HG03025 (cell line): ENCODE measurements at regions not wholly inside any gene's neighbourhood (a gene's known extent, or its start where the extent isn't known, plus 50 kb on each side); places are given as distances from the start of the nearest gene placed in this dataset.
"Not testable (repeated sequence)": the region's sequence is repeated elsewhere in the genome, so short reads cannot be mapped to it uniquely, and the experiment has no call there.

ENCODE experiments used
- ATAC-seq: cut with Tn5 transposase; IDR thresholded peaks from one replicate; pipeline ENCODE4 v1.9.1; 2021; ENCODE audit warnings: mild to moderate bottlenecking, moderate library complexity; ENCODE audit not compliant: unreplicated experiment, low FRiP score

- not testable (repeated sequence) for ATAC-seq
These were observed 373.7 kb upstream of the CXADR start for GRCh38 chr21:17139159-17139558.

GRCh38 chr21:17139696-17140095 lies 373.1 kb upstream of the CXADR start:
- ATAC-seq, result no peak

DNA sequence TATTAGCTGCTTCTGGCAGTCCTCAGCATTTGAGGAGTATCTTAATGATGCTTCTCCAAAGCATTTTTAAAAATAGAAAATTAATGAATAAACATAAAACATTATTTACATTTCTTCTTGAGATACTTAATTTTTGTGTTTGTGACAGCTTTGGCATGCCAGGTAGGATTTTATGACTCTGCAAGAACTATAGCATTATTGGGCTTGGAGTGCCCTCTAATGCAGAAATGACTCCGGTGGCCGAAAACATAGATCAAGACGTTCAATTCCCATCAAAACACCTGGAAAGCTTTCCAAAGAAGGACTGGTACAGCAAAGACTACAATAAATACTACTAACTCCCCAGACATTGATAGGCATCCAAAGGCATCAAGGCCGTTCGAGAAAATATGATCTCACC lies 366.4 kb upstream of the CXADR start:
- ATAC-seq, result no peak

DNA sequence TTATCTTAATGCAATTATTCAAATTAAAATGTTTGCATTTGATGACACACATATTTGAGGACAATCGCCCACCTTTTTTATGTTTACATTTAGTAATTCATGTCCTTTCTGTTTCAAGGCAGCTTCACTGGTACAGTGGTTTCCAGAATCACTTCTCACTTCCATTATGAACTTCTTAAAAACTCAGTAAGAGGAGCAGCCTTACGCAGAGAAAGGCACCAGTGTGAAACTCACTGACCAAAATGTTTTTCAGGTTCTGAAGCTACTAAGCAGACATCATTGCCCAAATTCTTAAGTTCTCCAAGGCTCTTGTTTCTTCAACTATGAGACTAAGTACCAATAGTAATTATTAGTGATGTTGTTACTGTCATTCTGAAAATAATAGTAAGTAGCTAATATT lies 353.1 kb upstream of the CXADR start:
- no peak for ATAC-seq

- ATAC-seq, result no peak
These were observed 327.2 kb upstream of the CXADR start for GRCh38 chr21:17185674-17186073.

DNA sequence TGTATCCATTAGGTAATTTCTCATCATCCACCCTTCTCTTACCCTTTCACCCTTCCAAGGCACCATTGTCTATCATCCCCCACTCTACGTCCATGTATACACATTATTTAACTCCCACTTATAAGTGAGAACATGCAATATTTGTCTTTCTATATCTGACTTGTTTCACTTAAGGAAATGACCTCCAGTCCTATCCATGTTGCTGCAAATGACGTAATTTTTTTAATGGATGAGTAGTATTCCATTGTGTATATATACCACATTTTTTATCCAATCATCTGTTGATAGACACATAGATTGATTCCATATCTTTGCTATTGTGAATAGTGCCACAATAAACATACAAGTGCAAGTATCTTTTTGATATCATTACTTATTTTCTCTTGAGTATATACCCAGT lies 322.9 kb upstream of the CXADR start:
- ATAC-seq, result no peak

GRCh38 chr21:17191346-17191993 lies 321.4 kb upstream of the CXADR start:
- ATAC-seq, result no peak

- ATAC-seq, result no peak
These were observed 317.5 kb upstream of the CXADR start for GRCh38 chr21:17195351-17195750.

- ATAC-seq, result no peak
These were observed 316.9 kb upstream of the CXADR start for GRCh38 chr21:17195976-17196375.

DNA sequence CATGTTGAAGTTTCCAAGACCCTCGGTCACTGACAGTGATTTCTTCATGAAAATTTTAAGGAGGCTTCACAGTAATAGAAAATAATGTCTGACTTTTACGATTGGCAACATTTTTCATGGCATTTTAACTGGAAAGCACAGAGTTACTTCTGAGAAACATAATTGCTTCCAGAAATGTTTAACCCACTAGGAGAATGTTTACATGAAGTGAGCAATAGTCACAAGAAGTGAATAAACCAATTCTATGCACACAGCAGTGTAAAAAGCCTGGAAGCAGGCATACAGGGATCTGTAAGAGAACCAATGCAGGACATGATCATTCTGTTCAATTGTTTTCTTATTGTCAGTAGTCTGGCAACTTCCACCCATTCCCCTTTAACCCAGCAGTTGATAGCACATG lies 316.2 kb upstream of the CXADR start:
- ATAC-seq, result no peak

DNA sequence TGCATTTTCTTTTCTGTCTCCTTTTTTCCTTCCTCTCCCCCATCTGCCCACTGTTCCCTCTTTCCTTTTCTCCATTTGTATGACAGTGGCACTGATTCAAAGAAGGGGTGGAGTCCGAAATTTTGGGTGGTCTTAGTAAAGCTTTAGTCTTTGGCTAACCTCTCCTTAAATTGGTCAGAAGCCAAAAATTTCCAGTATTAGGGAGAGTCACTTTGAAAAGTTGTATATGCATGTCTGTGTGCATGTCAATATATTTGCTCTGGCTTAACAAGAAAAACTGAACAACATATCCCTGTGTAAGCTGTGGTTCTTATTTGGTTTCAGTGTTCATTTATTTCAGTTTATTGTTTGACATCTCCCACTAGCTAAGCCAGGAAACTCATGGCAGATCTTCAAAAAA lies 314.8 kb upstream of the CXADR start:
- ATAC-seq, result no peak

DNA sequence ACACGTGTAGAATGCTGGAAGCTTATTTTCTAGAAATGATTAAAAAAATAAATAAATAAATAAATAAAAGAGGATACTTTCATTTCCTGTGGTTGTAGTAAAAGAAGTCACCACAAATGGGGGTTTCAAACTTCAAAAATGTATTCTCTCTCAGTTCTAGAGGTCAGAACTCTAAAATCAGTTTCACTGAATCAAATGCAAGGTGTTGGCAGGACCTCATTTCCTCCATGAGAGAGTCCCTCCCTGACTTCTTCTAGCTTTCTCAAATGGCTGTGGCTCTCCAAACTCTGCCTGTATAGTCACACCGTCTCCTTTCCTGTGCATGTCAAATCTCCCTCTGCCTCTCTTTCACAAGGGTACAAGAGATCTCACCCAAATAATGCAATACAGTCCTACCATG lies 312.6 kb upstream of the CXADR start:
- ATAC-seq, result no peak

- ATAC-seq, result no peak
These were observed 311.0 kb upstream of the CXADR start for GRCh38 chr21:17201741-17202260.

DNA sequence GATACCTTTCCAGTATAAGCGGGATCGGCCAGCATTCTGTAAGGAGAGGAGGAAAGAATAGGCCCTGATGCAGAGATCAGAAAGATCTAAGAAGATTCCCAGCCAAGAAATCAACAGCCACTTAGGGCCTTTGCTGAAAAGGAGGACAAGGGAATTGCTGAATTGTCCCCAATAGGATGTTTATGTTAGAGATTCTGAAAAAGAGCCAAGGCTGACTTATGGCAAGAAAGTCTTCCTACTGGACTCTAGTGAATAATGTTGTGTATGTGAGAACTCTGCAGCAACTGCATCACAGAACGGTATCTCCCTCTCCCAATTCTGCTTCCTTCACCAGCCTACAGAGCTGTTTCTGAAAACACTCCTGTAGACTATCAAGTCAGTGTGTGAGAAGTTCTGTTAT lies 298.0 kb upstream of the CXADR start:
- no peak for ATAC-seq

DNA sequence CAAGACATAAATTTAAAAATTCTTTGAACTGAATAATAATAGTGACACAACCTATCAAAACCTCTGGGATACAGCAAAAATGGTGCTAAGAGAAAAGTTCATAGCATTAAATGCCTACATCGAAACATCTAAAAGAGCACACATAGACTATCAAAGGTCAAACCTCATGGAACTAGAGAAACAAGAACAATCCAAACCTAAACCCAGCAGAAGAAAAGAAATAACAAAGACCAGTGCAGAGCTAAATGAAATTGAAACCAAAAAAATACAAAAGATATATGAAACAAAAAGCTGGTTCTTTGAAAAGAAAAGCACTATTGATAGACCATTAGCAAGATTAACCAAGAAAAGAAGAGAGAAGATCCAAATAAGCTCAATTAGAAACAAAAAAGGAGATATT lies 293.8 kb upstream of the CXADR start:
- ATAC-seq, result not testable (repeated sequence)

- ATAC-seq, result no peak
These were observed 281.7 kb upstream of the CXADR start for GRCh38 chr21:17231124-17231523.

DNA sequence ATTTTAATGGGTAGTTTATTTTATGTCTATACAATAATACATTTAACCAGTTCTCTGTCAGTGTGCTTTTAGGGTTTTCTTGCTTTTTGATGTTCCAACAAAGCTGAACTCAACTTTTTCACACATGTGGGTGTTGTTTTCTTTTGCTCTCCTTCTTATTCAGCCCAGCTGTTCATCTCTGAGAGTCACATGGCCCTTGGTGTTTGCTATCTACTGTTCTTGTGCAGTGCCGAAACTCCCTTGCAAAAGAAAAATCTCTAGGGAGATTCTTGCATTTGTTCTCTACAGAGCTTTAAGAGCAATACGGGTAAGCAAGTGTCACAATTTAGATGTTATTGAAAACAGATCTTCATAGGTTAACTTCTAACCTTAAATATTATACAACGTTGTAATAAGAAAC lies 281.1 kb upstream of the CXADR start:
- ATAC-seq, result no peak

- no peak for ATAC-seq
These were observed 274.4 kb upstream of the CXADR start for GRCh38 chr21:17238468-17238867.

GRCh38 chr21:17250778-17251241 lies 262.0 kb upstream of the CXADR start:
- ATAC-seq, result no peak

DNA sequence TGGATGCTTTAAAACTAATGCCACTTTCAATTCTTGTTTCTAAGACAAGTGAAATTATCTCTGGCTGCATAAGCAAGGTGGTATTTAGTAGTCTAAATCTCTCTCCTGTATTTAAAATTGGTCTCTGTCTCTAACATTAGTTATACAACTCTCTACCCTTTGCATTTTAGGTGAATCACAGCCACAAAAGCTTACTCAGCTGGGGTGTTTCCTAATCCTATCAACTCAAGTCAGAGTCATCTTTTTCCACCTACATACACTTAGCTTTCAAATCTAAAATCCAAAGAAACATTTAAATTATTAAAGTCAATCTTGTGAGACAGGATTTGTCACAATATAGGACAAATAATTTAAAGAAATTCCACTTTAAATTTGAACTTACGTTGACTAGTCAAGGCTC lies 255.1 kb upstream of the CXADR start:
- ATAC-seq, result no peak

DNA sequence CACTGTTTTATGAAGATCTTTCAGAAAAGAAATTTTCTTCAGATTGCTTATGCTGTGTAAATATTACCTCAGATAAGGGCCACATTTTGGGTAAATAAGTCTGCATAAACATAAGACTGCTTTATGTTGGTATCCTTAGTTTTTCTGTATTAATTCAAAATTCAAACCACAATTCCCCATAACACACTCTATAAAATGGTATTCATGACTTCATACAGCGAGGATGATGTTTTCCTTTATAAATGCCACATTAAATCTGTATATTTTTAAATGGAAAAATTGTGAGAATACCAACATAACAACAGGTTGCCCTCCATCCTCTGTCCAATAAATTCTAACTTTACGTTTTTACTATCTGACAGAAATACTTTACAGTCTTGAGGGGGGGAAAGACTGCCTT lies 248.7 kb upstream of the CXADR start:
- no peak for ATAC-seq

DNA sequence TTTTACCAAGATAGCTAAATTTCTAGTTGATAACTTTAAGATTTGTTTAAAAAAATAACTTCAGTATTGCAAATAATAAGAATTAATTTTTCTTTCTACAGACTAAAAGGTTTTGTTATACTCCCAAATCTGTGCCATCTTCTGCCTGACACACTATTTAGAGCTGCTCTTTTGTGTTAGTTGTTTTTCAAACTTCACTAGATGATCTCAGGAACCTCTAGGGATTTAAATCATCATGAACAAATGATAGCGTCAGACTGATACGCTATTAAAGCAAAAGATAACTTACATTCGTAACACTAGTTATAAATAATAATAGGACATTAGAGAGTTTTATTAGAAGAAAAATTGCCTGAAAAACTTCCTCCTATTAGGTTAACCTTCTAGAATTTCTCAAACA lies 243.1 kb upstream of the CXADR start:
- ATAC-seq, result no peak

DNA sequence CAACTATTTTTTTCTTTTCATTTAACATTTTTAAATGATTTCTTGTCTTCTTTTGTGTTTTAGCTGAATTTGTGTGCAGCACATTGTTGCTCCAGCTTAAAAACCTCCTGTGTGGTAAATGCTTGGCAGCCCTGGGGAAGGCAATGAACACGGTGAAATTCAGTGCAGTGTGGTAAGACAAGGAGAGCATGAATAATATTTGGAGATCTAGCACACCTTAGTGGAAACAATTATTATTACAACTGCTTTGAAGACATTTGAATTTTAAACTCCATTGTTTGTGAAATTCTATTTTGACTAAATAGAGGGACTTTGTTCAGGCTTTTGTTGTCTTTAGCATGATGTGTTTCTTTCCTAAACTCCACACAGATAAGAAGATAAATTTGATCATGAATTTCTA lies 242.6 kb upstream of the CXADR start:
- ATAC-seq, result no peak
